Testis (tissue), 2 donors: ENCODE measurements at regions not wholly inside any gene's neighbourhood (a gene's known extent, or its start where the extent isn't known, plus 50 kb on each side); places are given as distances from the start of the nearest gene placed in this dataset.

Experiments used
- CTCF ChIP-seq, 3 experiments: fragments of 450-650 bp in 2 of 3; fragments of 200-600 bp in 1 of 3; sonication (generic) in 1 of 3; IDR thresholded peaks; one replicate each; pipeline ENCODE4 v1.5.1; 2016 to 2019; ENCODE audit warnings: antibody characterized with exemption in 3 of 3, mild to moderate bottlenecking in 2 of 3, moderate library complexity in 1 of 3
- POLR2A ChIP-seq: fragments of 450-650 bp; IDR thresholded peaks from one replicate; pipeline ENCODE4 v1.6.1; 2017; ENCODE audit warnings: antibody characterized with exemption, mild to moderate bottlenecking, moderate library complexity

DNA sequence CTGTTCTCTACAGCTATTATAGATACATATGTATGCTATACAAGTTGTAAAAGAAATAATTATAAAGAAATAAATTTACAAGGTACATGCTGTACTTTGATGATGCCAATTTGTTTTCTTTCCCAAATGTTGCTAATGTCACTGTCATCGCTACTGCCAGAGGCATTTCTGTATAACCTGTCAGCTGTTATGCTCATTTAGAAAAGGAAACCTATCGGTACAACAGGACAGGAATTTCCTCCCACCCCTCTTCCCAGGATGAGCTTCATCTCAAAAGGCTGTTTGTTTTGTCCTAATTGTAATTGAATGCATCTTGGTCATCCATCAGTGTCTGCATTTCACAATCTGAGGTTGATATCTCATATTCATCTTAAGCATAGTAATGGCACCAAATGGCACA, 975.7 kb downstream of the TTLL7 start:
- no peak for TF ChIP-seq POLR2A
- no peak for TF ChIP-seq CTCF (IDR thresholded peaks at IDR 0.05)
